NK-92 treated with Interleukin-12 subunit alpha and Interleukin-12 subunit beta, amount 100 ng/mL, for 24 hours (cell line): ENCODE measurements at regions not wholly inside any gene's neighbourhood (a gene's known extent, or its start where the extent isn't known, plus 50 kb on each side); places are given as distances from the start of the nearest gene placed in this dataset.

ENCODE experiments used
- DNase-seq: peaks from one replicate; lab custom pipeline; 2025; lab: John Stamatoyannopoulos, UW

- DNase-seq: no peak
Observed at GRCh38 chr6:37556881-37557644, 57.4 kb upstream of the CCDC167 start.

GRCh38 chr6:37555040-37555781 lies 55.5 kb upstream of the CCDC167 start:
- no peak for DNase-seq

GRCh38 chr6:37554480-37554819 lies 54.8 kb upstream of the CCDC167 start:
- no peak for DNase-seq

GRCh38 chr6:37552267-37552666 lies 52.6 kb upstream of the CCDC167 start:
- DNase-seq: no peak

- DNase-seq: no peak
Observed at GRCh38 chr6:37551867-37552266, 52.2 kb upstream of the CCDC167 start.

GRCh38 chr6:37551446-37551845 lies 51.8 kb upstream of the CCDC167 start:
- DNase-seq: no peak

GRCh38 chr6:37551002-37551401 lies 51.3 kb upstream of the CCDC167 start:
- no peak for DNase-seq

- DNase-seq: no peak
Observed at GRCh38 chr6:37550191-37550831, 50.6 kb upstream of the CCDC167 start.

- no peak for DNase-seq
Observed at GRCh38 chr6:37549558-37549957, 49.9 kb upstream of the CCDC167 start.
